GM18870 (cell line): ENCODE measurements at regions not wholly inside any gene's neighbourhood (a gene's known extent, or its start where the extent isn't known, plus 50 kb on each side); places are given as distances from the start of the nearest gene placed in this dataset.

ENCODE experiments used
- ATAC-seq: cut with Tn5 transposase; IDR thresholded peaks from one replicate; pipeline ENCODE4 v1.9.1; 2021; ENCODE audit warnings: moderate library complexity; ENCODE audit not compliant: unreplicated experiment

- no peak for ATAC-seq
These were observed 141.9 kb downstream of the MRPL14 start for GRCh38 chr6:43985329-43985728.

GRCh38 chr6:43984442-43985321 lies 142.6 kb downstream of the MRPL14 start:
- ATAC-seq: no peak

- ATAC-seq: no peak
These were observed 143.6 kb downstream of the MRPL14 start for GRCh38 chr6:43983632-43984031.

- no peak for ATAC-seq
These were observed 144.1 kb downstream of the MRPL14 start for GRCh38 chr6:43983191-43983590.

- ATAC-seq: no peak
These were observed 145.1 kb downstream of the MRPL14 start for GRCh38 chr6:43982084-43982625.

GRCh38 chr6:43981363-43981990 lies 145.8 kb downstream of the MRPL14 start:
- no peak for ATAC-seq

GRCh38 chr6:43980004-43980795 lies 147.1 kb downstream of the MRPL14 start:
- no peak for ATAC-seq

- no peak for ATAC-seq
These were observed 147.7 kb downstream of the MRPL14 start for GRCh38 chr6:43979525-43979924.

GRCh38 chr6:43978473-43979346 lies 148.5 kb downstream of the MRPL14 start:
- ATAC-seq: no peak

GRCh38 chr6:43977404-43978111 lies 149.7 kb downstream of the MRPL14 start:
- ATAC-seq: peak; percentile 73

- no peak for ATAC-seq
These were observed 150.4 kb downstream of the MRPL14 start for GRCh38 chr6:43976706-43977403.

- ATAC-seq: no peak
These were observed 152.5 kb downstream of the MRPL14 start for GRCh38 chr6:43974643-43975230.

GRCh38 chr6:43973357-43973756 lies 153.9 kb downstream of the MRPL14 start:
- ATAC-seq: no peak

GRCh38 chr6:43972913-43973300 lies 154.3 kb downstream of the MRPL14 start:
- no peak for ATAC-seq

GRCh38 chr6:43972179-43972912 lies 154.9 kb downstream of the MRPL14 start:
- ATAC-seq: no peak

GRCh38 chr6:43971776-43972126 lies 155.5 kb downstream of the MRPL14 start:
- no peak for ATAC-seq

GRCh38 chr6:43970913-43971775 lies 156.1 kb downstream of the MRPL14 start:
- no peak for ATAC-seq
